Neuronal stem cell (in vitro differentiated cells): ENCODE measurements at regions not wholly inside any gene's neighbourhood (a gene's known extent, or its start where the extent isn't known, plus 50 kb on each side); places are given as distances from the start of the nearest gene placed in this dataset.
A peak's percentile ranks its signal among the peaks of the same experiment; 100 is the strongest.

Experiments
- DNase-seq: peaks from one replicate; pipeline ENCODE4 v3.0.0-alpha.2; 2013; ENCODE audit warnings: low spot score
- H2AFZ ChIP-seq: one replicate; pipeline ENCODE4 v1.6.1; 2013; ENCODE audit warnings: mild to moderate bottlenecking, low read length, inconsistent platforms
- H2AK5ac ChIP-seq: 2 replicates; pipeline ENCODE4 v1.6.1; 2013; ENCODE audit warnings: low read depth, mild to moderate bottlenecking, inconsistent platforms, low read length, moderate library complexity, mixed read lengths
- H2BK120ac ChIP-seq: 2 replicates; pipeline ENCODE4 v1.6.1; 2013; ENCODE audit warnings: low read depth, mild to moderate bottlenecking, inconsistent platforms, low read length, moderate library complexity, mixed read lengths
- H2BK12ac ChIP-seq: one replicate; pipeline ENCODE4 v1.6.1; 2013; ENCODE audit warnings: low read length, inconsistent platforms
- H2BK15ac ChIP-seq: 2 replicates; pipeline ENCODE4 v1.6.1; 2013; ENCODE audit warnings: mild to moderate bottlenecking, low read length, inconsistent platforms, mixed read lengths
- H2BK5ac ChIP-seq: one replicate; pipeline ENCODE4 v1.6.1; 2013; ENCODE audit warnings: inconsistent platforms, mild to moderate bottlenecking, low read length, moderate library complexity
- H3K14ac ChIP-seq: one replicate; pipeline ENCODE4 v1.6.1; 2013; ENCODE audit warnings: low read length, inconsistent platforms
- H3K18ac ChIP-seq: 2 replicates; pipeline ENCODE4 v1.6.1; 2013; ENCODE audit warnings: low read length, inconsistent platforms
- H3K23ac ChIP-seq: 2 replicates; pipeline ENCODE4 v1.6.1; 2013; ENCODE audit warnings: low read depth, mild to moderate bottlenecking, mixed read lengths, low read length, inconsistent platforms; ENCODE audit not compliant: poor library complexity
- H3K27ac ChIP-seq: replicated peaks from 3 replicates; pipeline ENCODE4 v1.5.1; 2013; ENCODE audit warnings: low read length, inconsistent platforms
- H3K27me3 ChIP-seq, 3 experiments: 2 replicates each; pipeline ENCODE4 v1.6.1; 2013; ENCODE audit warnings: low read length in 3 of 3, mild to moderate bottlenecking in 2 of 3, inconsistent platforms in 1 of 3, low read depth in 1 of 3, mixed read lengths in 1 of 3, moderate library complexity in 1 of 3; ENCODE audit not compliant: control insufficient read depth in 3 of 3, insufficient read depth in 3 of 3
- H3K36me3 ChIP-seq, 2 donors: replicated peaks in 1 of 2; 2 replicates each; pipeline ENCODE4 v1.6.1; 2013; ENCODE audit warnings: low read length in 2 of 2; ENCODE audit not compliant: control insufficient read depth in 2 of 2, insufficient read depth in 2 of 2
- H3K4ac ChIP-seq: 2 replicates; pipeline ENCODE4 v1.6.1; 2013; ENCODE audit warnings: inconsistent platforms, mild to moderate bottlenecking, low read length, moderate library complexity
- H3K4me1 ChIP-seq, 2 donors: 1 replicate in 1 of 2; 2 replicates in 1 of 2; pipeline ENCODE4 v1.6.1; 2013; ENCODE audit warnings: low read length in 2 of 2, low read depth in 1 of 2; ENCODE audit not compliant: control insufficient read depth in 2 of 2, insufficient read depth in 1 of 2
- H3K4me2 ChIP-seq: one replicate; pipeline ENCODE4 v1.6.1; 2013; ENCODE audit warnings: mild to moderate bottlenecking, low read length, inconsistent platforms; ENCODE audit not compliant: insufficient read depth, poor library complexity, severe bottlenecking
- H3K4me3 ChIP-seq, 2 donors: 2 replicates each; pipeline ENCODE4 v1.5.1; 2013; ENCODE audit warnings: low read length in 2 of 2, mild to moderate bottlenecking in 2 of 2, inconsistent platforms in 1 of 2, moderate library complexity in 1 of 2
- H3K79me1 ChIP-seq: one replicate; pipeline ENCODE4 v1.6.1; 2013; ENCODE audit warnings: low read depth, mild to moderate bottlenecking, inconsistent platforms, low read length, moderate library complexity
- H3K9ac ChIP-seq: one replicate; pipeline ENCODE4 v1.6.1; 2013; ENCODE audit warnings: mild to moderate bottlenecking, low read depth, low read length, inconsistent platforms; ENCODE audit not compliant: poor library complexity
- H3K9me3 ChIP-seq, 2 donors: replicated peaks in 1 of 2; 2 replicates each; pipeline versions ENCODE3 to v1.6.1; 2013; ENCODE audit warnings: low read length in 2 of 2, mild to moderate bottlenecking in 2 of 2, inconsistent platforms in 1 of 2, low read depth in 1 of 2, mixed read lengths in 1 of 2, moderate library complexity in 1 of 2; ENCODE audit not compliant: control insufficient read depth in 2 of 2, insufficient read depth in 1 of 2
- H4K8ac ChIP-seq: one replicate; pipeline ENCODE4 v1.6.1; 2013; ENCODE audit warnings: low read depth, mild to moderate bottlenecking, inconsistent platforms, low read length, moderate library complexity
- H4K91ac ChIP-seq: one replicate; pipeline ENCODE4 v1.6.1; 2013; ENCODE audit warnings: low read length, low read depth, mild to moderate bottlenecking, inconsistent platforms; ENCODE audit not compliant: poor library complexity
- WGBS, 2 donors: extraction: QIAGEN DNeasy Blood & Tissue Kit; methylation state at CpG; one replicate each; pipeline ENCODE4 v1.1.7; 2013; ENCODE audit warnings: missing lambda C conversion rate in 2 of 2, mixed read lengths in 1 of 2; ENCODE audit not compliant: insufficient read length in 2 of 2, insufficient replicate concordance in 1 of 2; ENCODE audit errors: extremely low coverage in 2 of 2; 5-methylcytosine and 5-hydroxymethylcytosine counted together

DNA sequence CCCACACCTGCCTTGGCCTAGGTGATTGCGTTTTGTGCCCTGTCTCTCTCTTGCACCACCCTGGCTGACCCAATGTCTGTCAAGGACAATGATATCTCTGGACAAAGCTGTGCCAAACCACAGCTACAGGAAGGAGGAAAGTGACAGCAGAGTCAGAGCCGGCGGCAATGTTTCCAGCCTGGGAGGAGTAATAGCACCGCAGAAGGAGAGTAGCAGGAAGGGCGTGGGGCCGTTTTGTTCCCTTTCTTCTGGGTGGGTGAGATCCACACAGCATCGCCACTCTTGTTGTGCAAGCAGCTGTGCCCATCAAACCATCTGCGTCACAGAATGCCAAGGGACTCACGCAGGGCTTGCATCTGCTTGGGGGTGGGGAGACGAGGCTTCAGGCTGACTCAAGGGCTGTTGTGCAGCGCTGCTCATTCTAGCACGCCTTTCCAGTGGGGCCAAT, 341.6 kb upstream of the AUTS2 start:
- no peaks in the 10 kb centered on the region for H3K9me3 ChIP-seq
- no peaks in the 10 kb centered on the region for H3K36me3 ChIP-seq
- no peak overlapping the region for H4K91ac ChIP-seq
- H3K14ac ChIP-seq, result no peak overlapping the region
- H2BK15ac ChIP-seq, result no peak overlapping the region
- peak overlapping the region; percentile 8 for H3K27ac ChIP-seq
- H2BK12ac ChIP-seq, result no peak overlapping the region
- no peak overlapping the region for H2AFZ ChIP-seq
- DNase-seq, result no peak
- H3K9ac ChIP-seq, result no peak overlapping the region
- H3K4me2 ChIP-seq, result no peak overlapping the region
- H4K8ac ChIP-seq, result no peak overlapping the region
- no peak overlapping the region for H2BK120ac ChIP-seq
- peak overlapping the region; percentile 40 for H2BK5ac ChIP-seq
- no peak overlapping the region for H3K23ac ChIP-seq
- H3K4me1 ChIP-seq, result peaks cover 0 to 15% of the 10 kb centered on the region in 2 donors
- peak overlapping the region; percentile 68 for H3K18ac ChIP-seq
- no peak overlapping the region for H2AK5ac ChIP-seq
- peaks cover 0 to 6% (median 0%) of the 10 kb centered on the region in 3 experiments for H3K27me3 ChIP-seq
- no peaks in the 10 kb centered on the region for H3K79me1 ChIP-seq
- no peak overlapping the region for H3K4ac ChIP-seq
- no CpG with 5 or more reads among the region's 12 CpGs for WGBS, 2 donors
- H3K4me3 ChIP-seq, result no peak overlapping the region

DNA sequence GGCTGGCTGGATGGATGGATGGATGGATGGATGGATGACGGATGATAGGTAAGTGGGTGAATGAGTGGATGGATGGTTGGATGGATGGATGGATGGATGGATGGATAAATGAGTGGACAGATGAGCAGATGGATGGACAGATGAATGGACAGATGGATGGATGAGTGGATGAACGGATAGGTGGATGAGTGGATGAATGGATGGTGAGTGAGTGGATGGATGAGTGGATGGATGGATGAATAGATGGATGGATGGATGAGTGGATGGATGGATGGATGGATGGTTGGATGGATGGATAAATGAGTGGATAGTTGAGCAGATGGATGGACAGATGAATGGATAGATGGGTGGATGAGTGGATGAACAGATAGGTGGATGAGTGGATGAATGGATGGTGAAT, 340.7 kb upstream of the AUTS2 start:
- Histone ChIP-seq H2BK15ac (no peak overlapping the region), H2AK5ac (no peak overlapping the region), H3K4me2 (no peak overlapping the region), H3K79me1 (no peaks in the 10 kb centered on the region), H3K14ac (no peak overlapping the region), H3K27me3 (peaks cover 0 to 6% (median 0%) of the 10 kb centered on the region in 3 experiments), H2BK12ac (no peak overlapping the region), H3K4me3 (no peak overlapping the region), H3K18ac (no peak overlapping the region), H3K4me1 (peaks cover 0 to 15% of the 10 kb centered on the region in 2 donors), H2BK5ac (no peak overlapping the region), H3K27ac (no peak overlapping the region), H4K8ac (no peak overlapping the region), H3K4ac (no peak overlapping the region), H3K9ac (no peak overlapping the region), H3K9me3 (no peaks in the 10 kb centered on the region), H3K23ac (no peak overlapping the region), H4K91ac (no peak overlapping the region), H2AFZ (no peak overlapping the region), H3K36me3 (no peaks in the 10 kb centered on the region), H2BK120ac (no peak overlapping the region)
- no peak for DNase-seq
- WGBS, 2 donors, result no CpG with 5 or more reads among the region's 2 CpGs

DNA sequence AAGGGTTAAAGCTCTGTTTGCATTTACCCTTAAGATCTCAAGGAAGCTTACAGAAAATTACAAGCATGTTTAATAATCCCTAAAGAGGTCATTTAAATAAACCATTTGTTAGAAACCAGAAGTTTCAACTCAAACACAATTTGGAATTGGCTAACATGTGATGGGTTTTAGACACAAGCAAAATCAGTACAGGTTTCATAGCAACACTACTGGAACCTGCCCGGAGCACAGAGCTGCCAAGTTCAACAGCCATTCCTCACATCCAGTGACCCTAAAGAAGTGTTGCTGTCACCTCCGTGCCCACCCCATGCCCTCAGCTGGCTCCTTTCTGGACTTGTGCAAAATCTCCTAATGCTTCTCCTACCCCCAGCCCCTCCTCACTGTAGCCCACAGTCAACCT, 338.8 kb upstream of the AUTS2 start:
- Histone ChIP-seq H3K9me3 (peaks cover 0 to 2% of the 10 kb centered on the region in 2 donors), H3K4ac (no peak overlapping the region), H2BK5ac (no peak overlapping the region), H2BK120ac (no peak overlapping the region), H2BK15ac (no peak overlapping the region), H4K91ac (no peak overlapping the region), H3K4me2 (no peak overlapping the region), H3K23ac (no peak overlapping the region), H3K14ac (no peak overlapping the region), H3K36me3 (no peaks in the 10 kb centered on the region), H2AFZ (no peak overlapping the region), H2BK12ac (no peak overlapping the region), H3K27ac (no peak overlapping the region), H2AK5ac (no peak overlapping the region), H3K79me1 (no peaks in the 10 kb centered on the region), H3K4me1 (peaks cover 0 to 13% of the 10 kb centered on the region in 2 donors), H3K27me3 (no peaks in the 10 kb centered on the region), H3K4me3 (no peak overlapping the region), H3K18ac (no peak overlapping the region), H3K9ac (no peak overlapping the region), H4K8ac (no peak overlapping the region)
- no peak for DNase-seq
- WGBS, 2 donors, result no CpG with 5 or more reads among the region's 2 CpGs

DNA sequence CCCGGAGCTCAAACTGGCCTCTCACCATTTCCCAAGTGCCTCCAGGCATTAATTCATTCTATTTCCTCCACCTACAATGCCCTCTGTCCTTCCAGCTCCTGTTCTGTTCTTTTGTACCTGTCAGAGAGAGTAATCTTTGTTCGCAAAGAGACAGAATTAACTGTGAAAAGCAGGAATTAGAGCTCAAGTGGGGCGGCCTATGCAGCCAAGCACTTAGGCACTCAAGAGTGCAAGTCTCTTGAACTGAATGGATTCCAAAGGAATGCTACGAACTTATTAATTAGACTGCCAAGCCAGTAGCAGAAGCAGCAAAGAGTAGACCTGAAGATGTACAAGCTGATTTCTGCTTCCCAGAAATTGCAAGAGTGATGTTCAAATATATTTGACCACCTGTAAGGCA, 338.3 kb upstream of the AUTS2 start:
- Histone ChIP-seq H3K9me3 (peaks cover 0 to 2% of the 10 kb centered on the region in 2 donors), H3K4ac (no peak overlapping the region), H3K27me3 (no peaks in the 10 kb centered on the region), H3K14ac (no peak overlapping the region), H2BK120ac (no peak overlapping the region), H4K8ac (no peak overlapping the region), H3K18ac (no peak overlapping the region), H2AFZ (no peak overlapping the region), H3K79me1 (no peaks in the 10 kb centered on the region), H2BK15ac (no peak overlapping the region), H3K27ac (no peak overlapping the region), H3K4me3 (no peak overlapping the region), H2BK5ac (no peak overlapping the region), H2AK5ac (no peak overlapping the region), H4K91ac (no peak overlapping the region), H3K4me1 (peaks cover 0 to 13% of the 10 kb centered on the region in 2 donors), H2BK12ac (no peak overlapping the region), H3K36me3 (no peaks in the 10 kb centered on the region), H3K23ac (no peak overlapping the region), H3K9ac (no peak overlapping the region), H3K4me2 (no peak overlapping the region)
- DNase-seq, result no peak
- WGBS, 2 donors, result no CpG with 5 or more reads among the region's 4 CpGs
